ENCODE measurements at regions not wholly inside any gene's neighbourhood (a gene's known extent, or its start where the extent isn't known, plus 50 kb on each side); places are given as distances from the start of the nearest gene placed in this dataset.

GRCh38 chr13:20285530-20285929, 53.4 kb upstream of the GJB6 start:
- no peaks in the 10 kb centered on the region for H3K27me3 Mint-ChIP-seq (ENCODE audit: insufficient read depth, unreplicated experiment)
- H3K9me3 Mint-ChIP-seq (ENCODE audit: unreplicated experiment): peaks cover 22% of the 10 kb centered on the region
- no peak for DNase-seq (ENCODE audit: unreplicated experiment)
- H3K27ac Mint-ChIP-seq (ENCODE audit: low read depth, unreplicated experiment): no peak overlapping the region
- H3K4me1 Mint-ChIP-seq (ENCODE audit: insufficient read depth, unreplicated experiment): no peaks in the 10 kb centered on the region
- ChIA-PET CTCF (interaction anchor here (0.5 to 1.4 kb wide), 2 partner anchors 10 to 29 kb away, joined by 3 read pairs; no protein-coding TSS in a partner anchor), POLR2A (interaction anchor here (0.6 to 0.7 kb wide), 2 partner anchors 39 to 297 kb away, joined by 3 read pairs; no protein-coding TSS in a partner anchor)
- intact Hi-C loops (cut with micrococcal nuclease): no loop called here
- TF ChIP-seq CTCF (IDR thresholded peaks at IDR 0.05; ENCODE audit: unreplicated experiment): no peak
- no peaks in the 10 kb centered on the region for H3K36me3 Mint-ChIP-seq (ENCODE audit: insufficient read depth, unreplicated experiment)
- no TSS peak for BruUV-seq (replicated peaks)
- no peak overlapping the region for H3K4me3 Mint-ChIP-seq (ENCODE audit: unreplicated experiment)

Measured in MCF 10A (cell line).